CD4-positive, CD25-positive, alpha-beta regulatory T cell (primary cell): ENCODE measurements at regions not wholly inside any gene's neighbourhood (a gene's known extent, or its start where the extent isn't known, plus 50 kb on each side); places are given as distances from the start of the nearest gene placed in this dataset.
A peak's percentile ranks its signal among the peaks of the same experiment; 100 is the strongest.

Experiments
- ATAC-seq, 2 donors: fragments of 150-1000 bp; cut with Tn5 transposase; one replicate each; pipeline ENCODE4 v1.10.0; 2021; ENCODE audit warnings: low read depth in 2 of 2, moderate number of reproducible peaks in 2 of 2, moderate library complexity in 1 of 2
- DNase-seq, 3 donors: peaks; one replicate each; pipeline versions ENCODE4 v3.0.0 to v3.0.0-alpha.2; 2012 to 2022; ENCODE audit warnings: mixed read lengths in 1 of 3
- H3K27ac ChIP-seq: one replicate; pipeline ENCODE4 v1.7.0; 2013; ENCODE audit warnings: mild to moderate bottlenecking, low read length; ENCODE audit not compliant: insufficient read depth, poor library complexity, severe bottlenecking
- H3K27me3 ChIP-seq: one replicate; pipeline ENCODE4 v1.7.0; 2013; ENCODE audit warnings: low read length; ENCODE audit not compliant: control insufficient read depth, insufficient read depth
- H3K36me3 ChIP-seq: one replicate; pipeline ENCODE4 v1.7.0; 2013; ENCODE audit warnings: mild to moderate bottlenecking, low read length, moderate library complexity; ENCODE audit not compliant: control insufficient read depth, insufficient read depth
- H3K4me1 ChIP-seq: 2 replicates; pipeline ENCODE4 v1.7.0; 2013; ENCODE audit warnings: mild to moderate bottlenecking, low read length; ENCODE audit not compliant: insufficient read depth, control insufficient read depth, poor library complexity, severe bottlenecking
- H3K4me3 ChIP-seq: one replicate; pipeline ENCODE4 v1.7.0; 2013; ENCODE audit warnings: low read depth, mild to moderate bottlenecking, low read length, moderate library complexity
- H3K9me3 ChIP-seq, 2 experiments: 1 replicate in 1 of 2; 2 replicates in 1 of 2; pipeline ENCODE4 v1.7.0; 2013; ENCODE audit warnings: low read length in 2 of 2, mild to moderate bottlenecking in 1 of 2, moderate library complexity in 1 of 2; ENCODE audit not compliant: control insufficient read depth in 2 of 2
- H3K27ac Mint-ChIP-seq, 3 donors: one replicate each; pipeline ENCODE4 v1.8.0; 2020 to 2022; ENCODE audit warnings: mild to moderate bottlenecking in 3 of 3, mixed read lengths in 3 of 3, moderate library complexity in 2 of 3
- H3K27me3 Mint-ChIP-seq: one replicate; pipeline ENCODE4 v1.8.0; 2022; ENCODE audit warnings: mild to moderate bottlenecking, mixed read lengths
- H3K36me3 Mint-ChIP-seq: one replicate; pipeline ENCODE4 v1.8.0; 2020; ENCODE audit warnings: mixed read lengths
- H3K4me1 Mint-ChIP-seq, 4 donors: one replicate each; pipeline ENCODE4 v1.8.0; 2020 to 2022; ENCODE audit warnings: mixed read lengths in 4 of 4, mild to moderate bottlenecking in 1 of 4
- H3K4me3 Mint-ChIP-seq, 4 donors: one replicate each; pipeline ENCODE4 v1.8.0; 2020 to 2022; ENCODE audit warnings: mild to moderate bottlenecking in 4 of 4, mixed read lengths in 4 of 4, moderate library complexity in 3 of 4
- H3K9me3 Mint-ChIP-seq, 7 donors: one replicate each; pipeline ENCODE4 v1.8.0; 2020 to 2022; ENCODE audit warnings: mixed read lengths in 7 of 7, mild to moderate bottlenecking in 3 of 7, moderate library complexity in 2 of 7

GRCh38 chr5:155591273-155591672 lies 577.7 kb downstream of the KIF4B start:
- DNase-seq (no peak), ATAC-seq (no peak)
- H3K4me1 Mint-ChIP-seq, result no peaks in the 10 kb centered on the region
- no peak overlapping the region for H3K4me3 ChIP-seq
- no peaks in the 10 kb centered on the region for H3K4me1 ChIP-seq
- peaks cover 0 to 2% (median 0%) of the 10 kb centered on the region in 7 donors for H3K9me3 Mint-ChIP-seq
- no peaks in the 10 kb centered on the region for H3K9me3 ChIP-seq
- H3K36me3 ChIP-seq, result no peaks in the 10 kb centered on the region
- no peaks in the 10 kb centered on the region for H3K27me3 Mint-ChIP-seq
- no peak overlapping the region for H3K4me3 Mint-ChIP-seq
- no peak overlapping the region for H3K27ac ChIP-seq
- no peak overlapping the region for H3K27ac Mint-ChIP-seq
- no peaks in the 10 kb centered on the region for H3K36me3 Mint-ChIP-seq
- no peaks in the 10 kb centered on the region for H3K27me3 ChIP-seq

GRCh38 chr5:155594270-155594669 lies 580.7 kb downstream of the KIF4B start:
- Mint-ChIP-seq H3K4me3 (no peak overlapping the region), H3K9me3 (peaks cover 0 to 2% (median 0%) of the 10 kb centered on the region in 7 donors), H3K27ac (no peak overlapping the region), H3K27me3 (no peaks in the 10 kb centered on the region), H3K4me1 (no peaks in the 10 kb centered on the region), H3K36me3 (no peaks in the 10 kb centered on the region)
- Histone ChIP-seq H3K4me1 (no peaks in the 10 kb centered on the region), H3K27me3 (no peaks in the 10 kb centered on the region), H3K36me3 (no peaks in the 10 kb centered on the region), H3K4me3 (no peak overlapping the region), H3K27ac (no peak overlapping the region), H3K9me3 (no peaks in the 10 kb centered on the region)
- no peak for DNase-seq
- ATAC-seq, result no peak

- H3K4me1 ChIP-seq, result no peaks in the 10 kb centered on the region
- H3K27me3 ChIP-seq, result no peaks in the 10 kb centered on the region
- H3K9me3 ChIP-seq, result no peaks in the 10 kb centered on the region
- Mint-ChIP-seq H3K4me3 (no peak overlapping the region), H3K36me3 (no peaks in the 10 kb centered on the region), H3K27ac (no peak overlapping the region), H3K9me3 (no peaks in the 10 kb centered on the region), H3K4me1 (no peaks in the 10 kb centered on the region), H3K27me3 (no peaks in the 10 kb centered on the region)
- DNase-seq (no peak), ATAC-seq (no peak)
- H3K27ac ChIP-seq, result no peak overlapping the region
- H3K4me3 ChIP-seq, result no peak overlapping the region
- H3K36me3 ChIP-seq, result no peaks in the 10 kb centered on the region
These were observed 582.2 kb downstream of the KIF4B start for GRCh38 chr5:155595791-155596190.

- no peaks in the 10 kb centered on the region for H3K4me1 Mint-ChIP-seq
- no peaks in the 10 kb centered on the region for H3K27me3 ChIP-seq
- no peaks in the 10 kb centered on the region for H3K4me1 ChIP-seq
- ATAC-seq (no peak), DNase-seq (no peak)
- no peaks in the 10 kb centered on the region for H3K36me3 Mint-ChIP-seq
- H3K27ac Mint-ChIP-seq, result no peak overlapping the region
- H3K27ac ChIP-seq, result no peak overlapping the region
- no peaks in the 10 kb centered on the region for H3K9me3 ChIP-seq
- H3K27me3 Mint-ChIP-seq, result peaks cover 4% of the 10 kb centered on the region
- no peaks in the 10 kb centered on the region for H3K36me3 ChIP-seq
- no peak overlapping the region for H3K4me3 ChIP-seq
- H3K9me3 Mint-ChIP-seq, result peaks cover 0 to 4% (median 0%) of the 10 kb centered on the region in 7 donors
- no peak overlapping the region for H3K4me3 Mint-ChIP-seq
These were observed 585.0 kb downstream of the KIF4B start for GRCh38 chr5:155598552-155598951.

GRCh38 chr5:155605920-155606319 lies 592.4 kb downstream of the KIF4B start:
- ATAC-seq (no peak), DNase-seq (no peak)
- Mint-ChIP-seq H3K9me3 (peaks cover 0 to 5% (median 2%) of the 10 kb centered on the region in 7 donors), H3K27me3 (peaks cover 3% of the 10 kb centered on the region), H3K4me3 (no peak overlapping the region), H3K27ac (no peak overlapping the region), H3K36me3 (no peaks in the 10 kb centered on the region), H3K4me1 (no peaks in the 10 kb centered on the region)
- H3K9me3 ChIP-seq, result no peaks in the 10 kb centered on the region
- H3K27me3 ChIP-seq, result no peaks in the 10 kb centered on the region
- H3K27ac ChIP-seq, result no peak overlapping the region
- no peaks in the 10 kb centered on the region for H3K4me1 ChIP-seq
- H3K36me3 ChIP-seq, result no peaks in the 10 kb centered on the region
- H3K4me3 ChIP-seq, result no peak overlapping the region

- no peak for ATAC-seq
- no peak overlapping the region for H3K27ac Mint-ChIP-seq
- no peak overlapping the region for H3K4me3 Mint-ChIP-seq
These were observed 603.3 kb downstream of the KIF4B start for GRCh38 chr5:155616779-155617392.

GRCh38 chr5:155619688-155620087 lies 606.1 kb downstream of the KIF4B start:
- H3K27me3 Mint-ChIP-seq, result peaks cover 15% of the 10 kb centered on the region
- H3K4me3 Mint-ChIP-seq, result no peak overlapping the region

More at GRCh38 chr5:155616779-155617392, 603.3 kb downstream of the KIF4B start:
- Histone ChIP-seq H3K9me3 (no peaks in the 10 kb centered on the region), H3K27me3 (no peaks in the 10 kb centered on the region), H3K36me3 (no peaks in the 10 kb centered on the region), H3K27ac (no peak overlapping the region), H3K4me3 (no peak overlapping the region), H3K4me1 (no peaks in the 10 kb centered on the region)
- Mint-ChIP-seq H3K9me3 (peaks cover 0 to 3% (median 0%) of the 10 kb centered on the region in 7 donors), H3K36me3 (no peaks in the 10 kb centered on the region), H3K27me3 (peaks cover 14% of the 10 kb centered on the region), H3K4me1 (no peaks in the 10 kb centered on the region)
- peak in 2 of 3 donors; percentile 11 to 25 for DNase-seq

GRCh38 chr5:155620821-155621410 lies 607.4 kb downstream of the KIF4B start:
- Mint-ChIP-seq H3K36me3 (no peaks in the 10 kb centered on the region), H3K9me3 (peaks cover 0 to 3% (median 0%) of the 10 kb centered on the region in 7 donors), H3K27me3 (peaks cover 15% of the 10 kb centered on the region), H3K4me3 (no peak overlapping the region), H3K4me1 (no peaks in the 10 kb centered on the region), H3K27ac (no peak overlapping the region)
- no peaks in the 10 kb centered on the region for H3K27me3 ChIP-seq
- no peaks in the 10 kb centered on the region for H3K36me3 ChIP-seq
- H3K27ac ChIP-seq, result no peak overlapping the region
- no peaks in the 10 kb centered on the region for H3K4me1 ChIP-seq
- H3K4me3 ChIP-seq, result no peak overlapping the region
- DNase-seq, result no peak
- no peaks in the 10 kb centered on the region for H3K9me3 ChIP-seq
- ATAC-seq, result no peak

More at GRCh38 chr5:155619688-155620087, 606.1 kb downstream of the KIF4B start:
- H3K27ac Mint-ChIP-seq, result no peak overlapping the region
- H3K36me3 Mint-ChIP-seq, result no peaks in the 10 kb centered on the region
- no peak for ATAC-seq
- Histone ChIP-seq H3K9me3 (no peaks in the 10 kb centered on the region), H3K27ac (no peak overlapping the region), H3K27me3 (no peaks in the 10 kb centered on the region), H3K4me1 (no peaks in the 10 kb centered on the region), H3K36me3 (no peaks in the 10 kb centered on the region), H3K4me3 (no peak overlapping the region)
- H3K9me3 Mint-ChIP-seq, result peaks cover 0 to 3% (median 0%) of the 10 kb centered on the region in 7 donors
- DNase-seq, result no peak
- no peaks in the 10 kb centered on the region for H3K4me1 Mint-ChIP-seq
